Hepatocyte (in vitro differentiated cells): ENCODE measurements at regions not wholly inside any gene's neighbourhood (a gene's known extent, or its start where the extent isn't known, plus 50 kb on each side); places are given as distances from the start of the nearest gene placed in this dataset.

Experiments used
- EZH2 ChIP-seq: fragments of 200-600 bp; sonication (generic); IDR thresholded peaks from 2 replicates; pipeline ENCODE4 v1.6.1; 2016; ENCODE audit warnings: antibody characterized with exemption, mild to moderate bottlenecking, borderline replicate concordance
- TF ChIP-seq, protein P1 (sequence below): fragments of 200-600 bp; sonication (generic); IDR thresholded peaks from 2 replicates; pipeline ENCODE4 v1.5.1; 2016; ENCODE audit warnings: antibody characterized with exemption, mild to moderate bottlenecking; ENCODE audit not compliant: poor library complexity

- TF ChIP-seq, protein P1, sequence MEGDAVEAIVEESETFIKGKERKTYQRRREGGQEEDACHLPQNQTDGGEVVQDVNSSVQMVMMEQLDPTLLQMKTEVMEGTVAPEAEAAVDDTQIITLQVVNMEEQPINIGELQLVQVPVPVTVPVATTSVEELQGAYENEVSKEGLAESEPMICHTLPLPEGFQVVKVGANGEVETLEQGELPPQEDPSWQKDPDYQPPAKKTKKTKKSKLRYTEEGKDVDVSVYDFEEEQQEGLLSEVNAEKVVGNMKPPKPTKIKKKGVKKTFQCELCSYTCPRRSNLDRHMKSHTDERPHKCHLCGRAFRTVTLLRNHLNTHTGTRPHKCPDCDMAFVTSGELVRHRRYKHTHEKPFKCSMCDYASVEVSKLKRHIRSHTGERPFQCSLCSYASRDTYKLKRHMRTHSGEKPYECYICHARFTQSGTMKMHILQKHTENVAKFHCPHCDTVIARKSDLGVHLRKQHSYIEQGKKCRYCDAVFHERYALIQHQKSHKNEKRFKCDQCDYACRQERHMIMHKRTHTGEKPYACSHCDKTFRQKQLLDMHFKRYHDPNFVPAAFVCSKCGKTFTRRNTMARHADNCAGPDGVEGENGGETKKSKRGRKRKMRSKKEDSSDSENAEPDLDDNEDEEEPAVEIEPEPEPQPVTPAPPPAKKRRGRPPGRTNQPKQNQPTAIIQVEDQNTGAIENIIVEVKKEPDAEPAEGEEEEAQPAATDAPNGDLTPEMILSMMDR: no peak
- TF ChIP-seq EZH2: no peak
Observed at GRCh38 chr21:21788591-21788990, 790.4 kb downstream of the NCAM2 start.
